Endothelial cell of umbilical vein (primary cell): ENCODE measurements at regions not wholly inside any gene's neighbourhood (a gene's known extent, or its start where the extent isn't known, plus 50 kb on each side); places are given as distances from the start of the nearest gene placed in this dataset.

Experiments
- CTCF ChIP-seq, 2 donors: IDR thresholded peaks; 1 replicate in 1 of 2; 2 replicates in 1 of 2; pipeline ENCODE4 v1.5.1; 2011; ENCODE audit warnings: low read length in 2 of 2, mild to moderate bottlenecking in 2 of 2, moderate library complexity in 2 of 2, control low read depth in 1 of 2, inconsistent platforms in 1 of 2, low read depth in 1 of 2; ENCODE audit not compliant: insufficient read depth in 1 of 2; ENCODE audit errors: extremely low read depth in 1 of 2
- EZH2 ChIP-seq: IDR thresholded peaks from 2 replicates; pipeline ENCODE4 v1.6.1; 2012; ENCODE audit warnings: borderline replicate concordance, low read depth, mild to moderate bottlenecking, moderate library complexity, low read length, inconsistent platforms; ENCODE audit not compliant: severe bottlenecking
- FOS ChIP-seq: IDR thresholded peaks from 2 replicates; pipeline ENCODE4 v1.6.1; 2011; ENCODE audit warnings: mild to moderate bottlenecking, low read length, moderate library complexity, borderline replicate concordance; ENCODE audit not compliant: insufficient read depth
- JUN ChIP-seq: IDR thresholded peaks from 2 replicates; pipeline ENCODE4 v1.6.1; 2011; ENCODE audit warnings: borderline replicate concordance, low read depth; ENCODE audit not compliant: insufficient read length, insufficient read depth
- POLR2A ChIP-seq: IDR thresholded peaks from 2 replicates; pipeline ENCODE4 v1.6.1; 2012; ENCODE audit warnings: low read depth, mild to moderate bottlenecking, control low read depth, low read length

- TF ChIP-seq CTCF (IDR thresholded peaks at IDR 0.05; ENCODE audit: extremely low read depth in 1 of 2, insufficient read depth in 1 of 2, low read depth in 1 of 2, low read length in 2 of 2) (no peak), JUN (no peak), EZH2 (no peak), FOS (no peak), POLR2A (no peak)
Observed at GRCh38 chr3:73136941-73137340, 75.5 kb downstream of the EBLN2 start.
